K562 (cell line): ENCODE measurements at regions not wholly inside any gene's neighbourhood (a gene's known extent, or its start where the extent isn't known, plus 50 kb on each side); places are given as distances from the start of the nearest gene placed in this dataset.
A peak's percentile ranks its signal among the peaks of the same experiment; 100 is the strongest.

Experiments
- ARHGAP35 ChIP-seq: fragments of 450-650 bp; IDR thresholded peaks from 2 replicates; pipeline ENCODE4 v1.6.1; 2018; ENCODE audit not compliant: partially characterized antibody
- ATF2 ChIP-seq: sonication (generic); formaldehyde crosslinking; IDR thresholded peaks from 2 replicates; pipeline ENCODE4 v1.8.1; 2022; ENCODE audit warnings: missing genetic modification reagents
- BRD4 ChIP-seq: fragments of 200-600 bp; sonication (generic); IDR thresholded peaks from 2 replicates; pipeline ENCODE4 v1.6.1; 2017; ENCODE audit warnings: inconsistent platforms
- CBFA2T3 ChIP-seq: fragments of 450-650 bp; IDR thresholded peaks from 2 replicates; pipeline ENCODE4 v1.6.1; 2017
- CBX8 ChIP-seq: fragments of 200-600 bp; sonication (generic); IDR thresholded peaks from 2 replicates; pipeline ENCODE4 v1.6.1; 2012; ENCODE audit warnings: borderline replicate concordance, mixed run types, low read depth, mild to moderate bottlenecking, moderate library complexity, mixed read lengths, low read length, control low read depth, inconsistent platforms; ENCODE audit not compliant: poor library complexity, severe bottlenecking; ENCODE audit errors: extremely low read depth
- CCNT2 ChIP-seq: IDR thresholded peaks from 2 replicates; pipeline ENCODE4 v1.6.1; 2011; ENCODE audit warnings: borderline replicate concordance, low read depth, mild to moderate bottlenecking, moderate library complexity, mixed read lengths, low read length; ENCODE audit not compliant: insufficient read length; ENCODE audit errors: extremely low read depth
- CHD2 ChIP-seq: IDR thresholded peaks from 2 replicates; pipeline ENCODE4 v1.6.1; 2011; ENCODE audit warnings: low read depth, low read length
- CREB5 ChIP-seq: fragments of 250-450 bp; sonication (Bioruptor Pico); IDR thresholded peaks from 2 replicates; pipeline ENCODE4 v1.5.0; 2020; ENCODE audit warnings: mild to moderate bottlenecking
- HOXB6 ChIP-seq: fragments of 250-450 bp; sonication (Bioruptor Pico); IDR thresholded peaks from 2 replicates; pipeline ENCODE4 v1.5.1; 2022; ENCODE audit warnings: mild to moderate bottlenecking, borderline replicate concordance
- JUN ChIP-seq, 2 experiments: sonication (generic) in 1 of 2; formaldehyde crosslinking in 1 of 2; IDR thresholded peaks; 2 replicates each; pipeline versions ENCODE4 v1.6.1 to v1.8.0; 2012 to 2022; ENCODE audit warnings: borderline replicate concordance in 2 of 2, mild to moderate bottlenecking in 2 of 2, improper control_type of control experiment in 1 of 2, low read depth in 1 of 2, low read length in 1 of 2, missing genetic modification reagents in 1 of 2
- KHSRP ChIP-seq: fragments of 450-650 bp; IDR thresholded peaks from 2 replicates; pipeline ENCODE4 v1.6.1; 2017
- NFRKB ChIP-seq: fragments of 450-650 bp; IDR thresholded peaks from 2 replicates; pipeline ENCODE4 v1.6.1; 2016; ENCODE audit warnings: low read depth
- OTX1 ChIP-seq: fragments of 450-650 bp; formaldehyde crosslinking; IDR thresholded peaks from 2 replicates; pipeline ENCODE4 v1.4.0; 2022; ENCODE audit warnings: mild to moderate bottlenecking
- POLR2AphosphoS5 ChIP-seq: IDR thresholded peaks from 2 replicates; pipeline ENCODE4 v1.6.1; 2011; ENCODE audit warnings: mild to moderate bottlenecking, low read depth, low read length, moderate library complexity; ENCODE audit not compliant: control insufficient read depth, insufficient read depth
- RREB1 ChIP-seq: fragments of 250-450 bp; sonication (Bioruptor Pico); IDR thresholded peaks from 2 replicates; pipeline ENCODE4 v1.4.0; 2020
- SETDB1 ChIP-seq: IDR thresholded peaks from one replicate; pipeline ENCODE4 v1.6.1; 2012; ENCODE audit warnings: low read length, control low read depth, inconsistent platforms
- TGIF2 ChIP-seq: sonication (generic); formaldehyde crosslinking; IDR thresholded peaks from 2 replicates; pipeline ENCODE4 v1.8.1; 2022; ENCODE audit warnings: mild to moderate bottlenecking, missing genetic modification reagents, moderate library complexity
- ZC3H8 ChIP-seq: fragments of 450-650 bp; IDR thresholded peaks from 2 replicates; pipeline ENCODE4 v1.6.1; 2017
- ZNF124 ChIP-seq: sonication (generic); formaldehyde crosslinking; IDR thresholded peaks from 2 replicates; pipeline ENCODE4 v1.8.1; 2022; ENCODE audit warnings: missing genetic modification reagents
- ZNF79 ChIP-seq: fragments of 250-450 bp; sonication (Bioruptor Pico); IDR thresholded peaks from 2 replicates; pipeline ENCODE4 v1.4.0; 2020; ENCODE audit warnings: low read depth, mild to moderate bottlenecking, moderate library complexity
- ZSCAN29 ChIP-seq: fragments of 450-650 bp; IDR thresholded peaks from 2 replicates; pipeline ENCODE4 v1.6.1; 2017

GRCh38 chr5:40052808-40053207 lies 626.9 kb upstream of the PTGER4 start (continued):
- no peak for TF ChIP-seq POLR2AphosphoS5
- TF ChIP-seq CHD2 = no peak
- no peak for TF ChIP-seq SETDB1
- TF ChIP-seq NFRKB = no peak
- no peak for TF ChIP-seq ARHGAP35
- TF ChIP-seq ZC3H8 = no peak
- TF ChIP-seq ZNF124 (CRISPR knock-in tag) = no peak
- TF ChIP-seq ZNF79 (CRISPR knock-in tag) = no peak
- no peak for TF ChIP-seq ZSCAN29
- TF ChIP-seq BRD4 = no peak
- no peak for TF ChIP-seq CREB5 (CRISPR knock-in tag)
- no peak for TF ChIP-seq CBX8
- TF ChIP-seq CCNT2 = no peak
- no peak for TF ChIP-seq HOXB6 (CRISPR knock-in tag)
- no peak for TF ChIP-seq RREB1 (CRISPR knock-in tag)
- peak; percentile 88 for TF ChIP-seq CBFA2T3
- TF ChIP-seq ATF2 (CRISPR knock-in tag) = no peak
- no peak for TF ChIP-seq TGIF2 (CRISPR knock-in tag)
- no peak for TF ChIP-seq KHSRP
- no peak for TF ChIP-seq OTX1
- no peak for TF ChIP-seq JUN (IDR thresholded peaks at IDR 0.05; ENCODE audit: borderline replicate concordance, low read depth, low read length)
- no peak for TF ChIP-seq JUN (CRISPR knock-in tag; IDR thresholded peaks at IDR 0.05; ENCODE audit: borderline replicate concordance)
